Mesothelial cell of epicardium (in vitro differentiated cells): ENCODE measurements at regions not wholly inside any gene's neighbourhood (a gene's known extent, or its start where the extent isn't known, plus 50 kb on each side); places are given as distances from the start of the nearest gene placed in this dataset.

Experiments
- DNase-seq, 2 experiments: peaks; one replicate each; pipeline ENCODE4 v3.0.0; 2021; ENCODE audit warnings: low spot score in 2 of 2; ENCODE audit not compliant: unreplicated experiment in 2 of 2
- H3K27ac Mint-ChIP-seq: 2 replicates; pipeline ENCODE4 v1.8.0; 2021; ENCODE audit warnings: mixed read lengths
- H3K27me3 Mint-ChIP-seq: 2 replicates; pipeline ENCODE4 v1.8.0; 2021; ENCODE audit warnings: low read depth, mixed read lengths
- H3K36me3 Mint-ChIP-seq: 2 replicates; pipeline ENCODE4 v1.8.0; 2021; ENCODE audit warnings: mixed read lengths
- H3K4me1 Mint-ChIP-seq: 2 replicates; pipeline ENCODE4 v1.8.0; 2021; ENCODE audit warnings: mixed read lengths
- H3K4me3 Mint-ChIP-seq: 2 replicates; pipeline ENCODE4 v1.8.0; 2021; ENCODE audit warnings: mild to moderate bottlenecking, moderate library complexity, mixed read lengths
- H3K9me3 Mint-ChIP-seq: 2 replicates; pipeline ENCODE4 v1.8.0; 2021; ENCODE audit warnings: mixed read lengths
- CTCF ChIP-seq: fragments of 200-600 bp; sonication (generic); IDR thresholded peaks from one replicate; pipeline ENCODE4 v1.5.0; 2021; ENCODE audit warnings: antibody characterized with exemption; ENCODE audit not compliant: unreplicated experiment

GRCh38 chr2:101608408-101609310 is 88.8 kb upstream of the MAP4K4 start:
- no peak for DNase-seq
- H3K27ac Mint-ChIP-seq = no peak overlapping the region
- peaks cover 5% of the 10 kb centered on the region for H3K4me1 Mint-ChIP-seq
- H3K27me3 Mint-ChIP-seq = no peaks in the 10 kb centered on the region
- H3K36me3 Mint-ChIP-seq = no peaks in the 10 kb centered on the region
- H3K9me3 Mint-ChIP-seq = peaks cover 32% of the 10 kb centered on the region
- no peak overlapping the region for H3K4me3 Mint-ChIP-seq
- no peak for TF ChIP-seq CTCF

GRCh38 chr2:101597347-101597944 is 100.1 kb upstream of the MAP4K4 start:
- Mint-ChIP-seq H3K4me1 (no peaks in the 10 kb centered on the region), H3K36me3 (no peaks in the 10 kb centered on the region), H3K4me3 (no peak overlapping the region), H3K9me3 (no peaks in the 10 kb centered on the region), H3K27me3 (no peaks in the 10 kb centered on the region), H3K27ac (no peak overlapping the region)
- TF ChIP-seq CTCF = no peak
- no peak for DNase-seq

GRCh38 chr2:101596333-101596732 is 101.2 kb upstream of the MAP4K4 start:
- H3K27ac Mint-ChIP-seq = no peak overlapping the region
- H3K4me3 Mint-ChIP-seq = no peak overlapping the region
- H3K36me3 Mint-ChIP-seq = no peaks in the 10 kb centered on the region
- no peak for TF ChIP-seq CTCF
- peaks cover 4% of the 10 kb centered on the region for H3K9me3 Mint-ChIP-seq
- H3K27me3 Mint-ChIP-seq = no peaks in the 10 kb centered on the region
- no peaks in the 10 kb centered on the region for H3K4me1 Mint-ChIP-seq
- no peak for DNase-seq

- no peak overlapping the region for H3K27ac Mint-ChIP-seq
- no peaks in the 10 kb centered on the region for H3K4me1 Mint-ChIP-seq
- H3K27me3 Mint-ChIP-seq = no peaks in the 10 kb centered on the region
- DNase-seq = no peak
- no peaks in the 10 kb centered on the region for H3K36me3 Mint-ChIP-seq
- no peak for TF ChIP-seq CTCF
- H3K4me3 Mint-ChIP-seq = no peak overlapping the region
- H3K9me3 Mint-ChIP-seq = peaks cover 43% of the 10 kb centered on the region
Observed at GRCh38 chr2:101587251-101587650, 110.3 kb upstream of the MAP4K4 start.

- Mint-ChIP-seq H3K27ac (no peak overlapping the region), H3K36me3 (no peaks in the 10 kb centered on the region), H3K4me1 (no peaks in the 10 kb centered on the region), H3K9me3 (peaks cover 35% of the 10 kb centered on the region), H3K4me3 (no peak overlapping the region), H3K27me3 (peaks cover 4% of the 10 kb centered on the region)
- no peak for DNase-seq
- no peak for TF ChIP-seq CTCF
Observed at GRCh38 chr2:101583861-101584260, 108.9 kb upstream of the RFX8 start.
